Left lobe of liver (tissue), 2 donors: ENCODE measurements at regions not wholly inside any gene's neighbourhood (a gene's known extent, or its start where the extent isn't known, plus 50 kb on each side); places are given as distances from the start of the nearest gene placed in this dataset.

ENCODE experiments used
- ATAC-seq: fragments of 200-7000 bp; cut with Tn5 transposase; one replicate; pipeline ENCODE4 v1.9.1; 2020; ENCODE audit warnings: mild to moderate bottlenecking, moderate library complexity
- DNase-seq: peaks from one replicate; pipeline ENCODE4 v3.0.0-alpha.2; 2020; ENCODE audit warnings: low spot score
- donor health status: DM: no; HTN: no; CAD: no; lungs with moderate emphysema.
- donor health status: DM: no; HTN: yes; CAD: no.

DNA sequence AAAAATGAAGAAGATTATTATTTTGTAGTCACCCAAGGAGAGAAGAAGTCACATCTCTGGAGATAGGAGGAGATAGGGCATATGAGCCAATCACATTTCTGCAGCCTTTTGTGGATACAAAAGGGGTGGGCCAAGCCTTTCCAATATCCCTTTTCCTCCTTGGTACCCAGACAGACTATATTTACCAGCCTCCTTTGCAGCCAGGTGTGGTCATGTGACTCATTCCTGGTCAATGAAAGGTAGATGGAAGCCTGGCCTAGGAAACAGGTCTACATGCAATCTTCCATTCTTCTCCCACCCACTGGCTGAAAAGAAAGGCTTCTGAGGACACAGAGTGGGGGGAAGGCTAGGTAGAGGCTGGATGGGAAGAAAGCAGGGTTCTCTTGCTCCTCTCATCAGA is 58.1 kb upstream of the ERG start:
- DNase-seq (no peak), ATAC-seq (no peak)

DNA sequence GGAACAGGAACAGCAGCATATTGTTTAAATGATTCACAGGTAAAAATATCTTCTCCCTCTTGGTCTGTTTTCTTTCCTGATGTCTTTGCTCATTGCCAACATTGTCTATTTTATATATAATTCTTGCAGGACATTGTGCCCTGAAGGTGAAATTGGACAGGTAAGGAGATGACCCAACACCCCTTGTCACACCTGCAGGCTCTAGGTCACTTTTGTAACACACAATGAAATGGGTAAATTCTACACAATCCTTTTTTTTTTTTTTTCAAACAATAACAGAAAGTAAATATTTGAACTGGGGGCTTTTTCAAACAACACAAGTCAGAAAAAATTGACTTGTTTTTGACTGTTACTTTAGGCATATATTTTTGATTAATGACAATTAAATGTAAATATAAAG is 62.9 kb upstream of the ERG start:
- ATAC-seq = no peak

DNA sequence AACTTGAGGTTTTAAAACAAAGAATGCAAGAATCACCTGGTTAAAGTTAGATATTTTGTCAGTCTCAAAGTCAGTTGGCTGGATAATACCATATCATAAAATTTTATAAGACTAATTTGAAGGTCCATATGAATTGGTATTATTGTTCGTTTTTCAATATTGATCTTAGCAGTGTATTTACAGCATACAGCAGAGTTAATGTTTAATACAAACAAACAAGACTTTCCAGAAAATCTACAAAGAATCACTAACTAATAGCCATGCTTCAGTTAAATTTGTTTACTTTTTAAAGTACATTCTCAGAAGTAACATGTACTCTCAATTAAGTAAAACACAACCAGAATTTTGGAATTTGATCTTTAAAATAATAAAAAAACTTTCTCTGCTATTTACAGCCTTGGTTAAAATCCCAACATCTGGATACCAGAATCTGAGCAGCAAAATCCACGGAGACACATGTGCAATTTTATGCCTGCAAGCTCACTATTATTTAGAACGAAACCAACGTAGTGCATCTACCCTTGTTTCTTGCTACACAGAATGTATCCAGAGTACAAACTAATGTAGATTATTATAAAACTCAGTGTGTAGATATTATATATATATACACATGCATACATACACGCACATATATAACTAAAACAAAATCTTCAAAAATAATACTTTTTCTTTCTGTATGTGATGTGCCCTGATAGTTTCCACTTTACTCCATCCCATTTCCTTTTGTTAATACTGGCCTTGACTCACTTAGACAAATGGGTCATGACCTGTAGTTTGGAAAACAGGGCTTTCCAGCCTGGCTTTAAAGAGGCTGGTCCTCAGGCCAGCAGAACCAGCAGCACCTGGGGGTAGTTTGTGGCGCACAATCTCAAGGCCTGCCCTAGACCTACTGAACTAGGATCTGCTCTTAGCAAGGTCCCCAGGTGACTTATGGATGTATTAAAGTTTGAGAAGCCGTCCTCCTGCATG is 63.6 kb upstream of the ERG start:
- DNase-seq (no peak), ATAC-seq (no peak)

More for the DNA sequence above, 62.9 kb upstream of the ERG start:
- DNase-seq = no peak

DNA sequence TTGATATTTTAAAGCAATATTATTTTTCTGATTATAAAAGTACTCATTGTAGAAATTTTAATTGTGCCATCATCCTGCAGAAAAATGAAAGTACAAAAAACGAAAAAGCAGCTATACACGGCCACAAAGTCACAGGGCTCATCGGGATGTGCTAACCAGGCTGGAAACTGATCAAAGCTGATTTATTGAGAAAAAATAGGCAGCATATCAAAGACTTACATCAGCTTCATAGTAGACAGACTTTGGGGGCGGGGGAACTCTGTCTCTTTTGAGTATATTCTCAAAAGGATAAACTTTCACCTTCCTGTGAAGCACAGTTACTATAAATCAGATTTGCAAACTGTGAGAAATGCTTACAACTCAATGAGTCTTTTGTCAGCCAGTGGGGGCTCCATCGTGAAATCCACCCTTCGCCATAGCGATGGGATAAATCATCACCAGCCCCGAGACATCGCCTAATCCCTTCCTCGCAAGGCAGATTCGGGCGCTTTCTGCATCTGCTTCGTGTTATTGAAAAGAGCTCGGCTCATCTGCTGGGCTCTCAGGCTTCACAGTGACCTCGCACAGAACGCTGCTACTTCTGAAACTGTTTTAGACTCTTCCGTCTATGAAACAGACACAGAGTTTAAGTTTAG is 69.2 kb upstream of the ERG start:
- no peak for DNase-seq
- no peak for ATAC-seq

DNA sequence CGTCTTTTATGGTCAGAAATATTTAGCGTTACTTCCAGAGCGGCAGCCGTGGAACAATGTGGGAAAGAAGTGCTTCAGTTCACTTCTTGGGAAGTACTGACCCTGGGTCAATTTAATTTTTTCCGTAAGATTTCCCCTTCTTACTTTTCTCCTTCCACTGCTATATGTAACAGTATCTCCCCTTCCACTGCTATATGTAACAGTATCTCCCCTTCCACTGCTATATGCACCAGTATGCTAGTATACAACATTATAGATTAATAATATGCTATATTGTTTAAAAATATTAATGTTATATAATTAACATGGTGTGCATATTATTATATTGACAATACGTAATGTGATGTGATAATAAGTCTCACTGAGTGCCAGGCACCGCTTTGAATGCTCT is 69.7 kb upstream of the ERG start:
- DNase-seq = no peak
- no peak for ATAC-seq

DNA sequence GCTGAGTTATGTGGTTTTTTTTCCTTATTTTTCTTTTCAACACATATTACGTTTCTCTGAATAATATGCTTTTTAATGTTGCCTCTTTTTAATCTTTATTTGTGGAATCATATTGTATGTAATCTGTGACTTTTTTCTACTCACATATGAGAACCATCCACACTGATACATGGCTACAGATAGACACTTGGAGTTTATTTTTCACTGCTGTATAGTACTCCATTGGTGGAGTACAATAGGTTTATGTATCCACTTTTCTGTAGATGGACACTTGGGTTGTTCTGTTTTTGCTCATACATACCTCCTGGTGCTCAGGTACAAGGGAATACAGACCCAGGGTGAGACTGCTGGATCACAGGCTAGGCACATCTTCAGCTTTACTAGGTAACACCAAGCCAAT is 71.5 kb upstream of the ERG start:
- no peak for DNase-seq

DNA sequence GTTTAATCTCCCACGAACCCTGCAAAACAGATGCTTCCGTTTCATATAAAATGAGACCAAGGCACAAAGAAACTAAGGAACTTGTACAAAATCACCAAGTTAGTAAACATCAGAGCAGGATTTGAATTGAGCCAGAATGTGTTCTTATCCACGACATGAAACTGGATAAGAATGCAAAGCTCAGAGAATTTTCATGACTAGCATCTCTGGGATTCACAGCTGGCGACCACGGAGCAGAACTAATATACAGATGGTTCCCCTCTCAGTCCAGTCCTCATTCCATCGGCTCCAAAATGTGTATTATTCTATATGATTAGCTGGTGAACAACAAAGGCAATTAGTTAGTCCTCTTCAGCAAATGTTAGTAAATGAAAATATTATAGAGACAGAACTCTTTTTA is 72.3 kb upstream of the ERG start:
- ATAC-seq (no peak), DNase-seq (no peak)

More for the DNA sequence above, 71.5 kb upstream of the ERG start:
- ATAC-seq = no peak

DNA sequence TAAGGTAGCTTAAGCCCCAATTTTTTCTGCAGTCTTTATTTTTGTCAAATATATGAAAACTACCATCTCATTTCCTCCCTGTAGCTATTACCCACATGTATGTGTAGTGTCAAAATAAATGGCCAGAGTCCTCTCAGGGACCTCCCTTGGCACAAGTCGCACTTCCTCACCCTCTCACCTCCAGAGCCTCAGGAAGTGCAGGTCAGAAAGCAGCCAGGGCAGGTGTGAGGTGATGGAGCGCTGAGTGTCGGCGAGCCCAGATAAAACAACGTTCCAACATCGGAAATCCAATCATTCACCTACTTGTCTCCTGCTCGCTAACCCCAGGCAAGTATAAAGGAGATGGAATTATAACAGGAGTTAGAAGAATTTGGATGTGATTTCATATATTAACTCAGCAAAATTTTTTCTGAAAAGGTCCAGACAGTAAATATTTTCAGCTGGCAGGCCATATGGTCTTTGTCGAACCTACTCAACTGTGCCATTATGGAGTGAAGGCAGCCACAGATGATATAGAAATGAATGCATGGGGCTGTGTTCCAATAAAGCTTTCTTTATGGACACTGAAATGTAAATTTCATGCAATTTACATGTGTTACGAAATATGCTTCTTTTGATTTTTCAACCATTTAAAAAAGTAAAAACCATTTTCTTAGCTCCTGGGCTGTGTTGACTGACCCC is 76.8 kb upstream of the ERG start:
- ATAC-seq = no peak
- no peak for DNase-seq

DNA sequence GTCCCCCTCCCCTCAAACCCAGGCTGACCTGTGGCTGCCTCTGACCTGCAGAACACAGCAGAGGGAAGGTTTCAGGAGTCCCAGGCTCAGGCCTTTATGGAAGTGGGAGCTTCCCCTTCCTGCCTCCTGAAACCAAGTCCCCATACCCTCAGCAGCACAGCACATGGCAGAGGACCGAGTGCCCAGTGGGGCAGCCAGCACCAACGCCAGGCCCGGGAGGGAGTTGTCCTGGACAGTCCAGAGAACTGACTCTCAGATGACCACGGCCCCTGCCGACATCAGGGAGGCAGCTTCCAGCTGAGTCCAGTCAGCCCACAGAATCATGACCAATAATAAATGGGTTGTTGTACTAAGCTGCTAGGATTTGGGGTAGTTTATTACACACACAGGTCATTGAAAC is 79.6 kb upstream of the ERG start:
- ATAC-seq = no peak
- DNase-seq = no peak

DNA sequence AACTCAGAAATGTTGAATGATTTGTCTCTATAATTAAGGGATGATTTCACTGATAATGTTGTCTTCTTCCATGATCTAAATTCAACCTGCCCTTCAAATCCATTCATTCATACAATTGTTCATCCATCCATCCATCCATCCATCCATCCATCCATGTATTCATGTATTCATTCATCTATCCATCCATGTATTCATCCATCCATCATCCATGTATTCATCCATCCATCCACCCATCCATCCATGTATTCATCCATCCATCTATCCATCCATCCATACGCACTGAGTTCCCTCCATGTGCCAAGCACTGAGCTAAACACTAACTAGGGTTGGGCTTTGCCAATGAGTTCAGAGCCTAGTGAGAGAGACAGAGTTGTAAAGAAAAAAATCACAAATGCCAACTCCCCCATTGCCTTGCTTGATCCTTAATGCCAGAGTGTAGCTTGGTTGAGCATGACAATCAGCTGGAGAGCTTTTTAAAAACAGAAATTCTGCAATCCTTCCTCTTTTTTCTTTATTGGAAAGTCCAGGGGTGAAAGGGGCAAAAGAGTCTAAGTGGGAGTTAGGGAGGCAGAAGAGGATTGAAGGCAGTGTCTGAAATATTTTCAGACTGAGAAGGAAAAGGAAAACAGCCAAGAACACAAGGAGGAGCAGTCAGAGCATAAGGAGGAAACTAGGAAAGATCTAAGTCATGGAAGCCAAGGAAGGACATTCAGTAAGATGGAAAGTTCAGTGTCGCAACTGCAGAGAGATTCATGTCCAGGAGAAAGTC is 92.4 kb upstream of the ERG start:
- ATAC-seq (no peak), DNase-seq (no peak)

DNA sequence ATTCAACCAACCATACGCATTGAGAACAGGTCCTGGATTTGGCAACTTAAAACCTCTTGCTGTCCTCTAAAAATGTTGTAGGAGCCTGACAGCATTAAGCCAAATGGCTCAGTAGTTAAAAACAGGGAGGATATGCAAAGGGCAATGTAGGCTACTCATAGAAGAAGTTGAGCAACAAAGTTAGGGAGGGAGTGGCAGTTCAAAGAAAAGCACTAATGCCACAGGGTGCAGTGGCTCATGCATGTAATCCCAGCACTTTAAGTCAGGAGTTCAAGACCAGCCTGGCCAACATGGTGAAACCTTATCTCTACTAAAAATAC is 92.9 kb upstream of the ERG start:
- DNase-seq (no peak), ATAC-seq (no peak)

DNA sequence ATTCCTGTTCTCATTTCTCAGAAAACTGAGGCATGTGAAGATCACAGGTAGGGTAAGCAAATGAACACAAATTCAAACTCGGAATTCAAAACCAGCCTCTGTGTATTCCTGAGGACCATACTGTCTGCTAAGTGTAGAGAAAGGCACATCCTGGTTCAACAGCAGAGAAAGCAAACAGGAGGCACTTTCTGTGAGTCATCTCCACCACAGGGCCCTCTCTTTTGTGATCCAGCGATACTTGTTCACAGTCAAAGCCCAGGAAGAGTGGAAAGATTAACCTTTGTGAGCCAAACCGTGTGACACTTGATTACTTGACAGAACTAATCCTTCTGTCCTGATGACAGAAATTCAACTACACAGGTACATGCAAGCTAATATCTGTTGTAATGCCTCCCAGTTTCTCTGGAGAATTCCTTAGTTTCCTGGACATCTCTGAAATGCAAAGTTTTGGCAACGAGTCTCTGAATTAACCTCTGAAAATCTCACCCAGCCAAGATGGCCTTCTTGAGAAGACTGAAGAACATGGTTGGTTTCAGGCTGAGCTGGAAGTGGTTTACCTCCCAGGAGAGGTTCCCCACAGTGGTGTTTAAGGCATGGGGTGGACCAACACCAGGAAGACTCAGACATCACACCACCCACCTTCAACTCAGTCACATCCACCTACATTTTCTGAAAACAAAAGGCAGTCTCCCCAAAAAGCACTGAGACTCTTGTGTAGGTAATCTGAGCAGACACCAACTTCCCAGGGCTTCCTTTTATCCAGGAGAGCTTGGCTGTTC is 98.2 kb upstream of the ERG start:
- DNase-seq = no peak
- ATAC-seq = no peak

DNA sequence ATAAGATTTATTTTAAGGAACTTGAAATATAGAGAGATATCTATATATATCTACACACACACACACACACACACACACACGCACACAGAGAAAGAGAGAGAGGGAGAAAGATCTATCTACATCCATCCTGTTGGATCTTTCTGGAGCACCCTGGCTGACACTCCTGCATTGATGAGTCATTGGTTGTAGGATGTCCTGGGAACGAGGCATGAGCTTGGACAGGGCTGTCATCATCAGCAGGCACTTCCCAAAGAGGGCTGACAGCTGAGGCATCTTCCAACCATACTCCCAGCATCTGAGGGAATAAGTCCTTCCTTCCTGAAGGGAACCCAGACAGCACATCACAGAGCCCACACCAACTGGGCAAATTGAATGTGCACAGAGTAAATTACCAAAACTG is 99.1 kb upstream of the ERG start:
- ATAC-seq (no peak), DNase-seq (no peak)

DNA sequence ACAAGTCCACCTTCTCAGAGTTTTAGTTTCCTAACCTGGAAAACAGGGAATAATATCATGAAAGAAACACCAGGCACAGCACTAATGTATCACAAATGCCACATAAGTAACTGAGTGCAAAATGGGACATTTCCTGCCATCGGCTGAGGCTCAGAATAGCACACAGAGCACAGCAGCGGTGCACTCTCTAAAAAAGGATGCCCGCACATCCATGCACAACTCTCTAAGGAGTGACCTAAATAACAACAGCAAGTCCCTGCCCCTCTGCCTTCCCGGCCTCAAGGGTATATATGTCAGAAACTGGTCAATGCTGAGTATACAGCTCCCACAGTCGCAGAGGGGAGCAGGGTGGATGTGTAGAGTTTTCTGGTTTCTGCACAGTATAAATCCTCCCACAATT is 100.1 kb upstream of the ERG start:
- DNase-seq (no peak), ATAC-seq (no peak)

DNA sequence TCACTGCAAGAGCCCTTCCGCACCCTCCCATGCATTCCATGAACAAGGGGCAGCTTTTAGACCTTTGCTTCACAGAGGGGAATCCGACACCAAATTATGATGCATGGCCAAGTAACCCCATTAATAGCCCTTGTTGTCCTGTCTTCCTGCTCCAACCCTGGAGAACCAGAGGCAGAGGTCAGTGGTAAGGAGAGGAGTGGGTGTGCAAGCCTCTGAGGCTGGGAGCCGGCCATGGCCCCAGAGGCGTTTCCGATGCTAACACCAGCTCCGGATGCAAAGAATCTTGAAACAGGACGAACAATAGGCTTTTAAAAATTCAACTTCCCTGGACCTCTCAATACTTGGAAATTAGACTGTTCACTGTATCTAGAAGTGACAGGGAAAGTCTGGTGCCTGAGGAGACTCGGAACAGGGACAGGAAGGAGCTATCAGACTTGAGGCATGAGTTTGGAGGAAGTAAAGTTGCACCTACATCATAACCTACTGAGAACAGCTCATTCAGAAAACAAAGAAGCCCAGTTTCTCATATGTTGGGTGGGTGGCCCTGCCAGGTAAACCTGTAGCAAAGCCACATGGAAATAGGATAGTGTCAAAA is 101.2 kb upstream of the ERG start:
- DNase-seq = no peak
- no peak for ATAC-seq

DNA sequence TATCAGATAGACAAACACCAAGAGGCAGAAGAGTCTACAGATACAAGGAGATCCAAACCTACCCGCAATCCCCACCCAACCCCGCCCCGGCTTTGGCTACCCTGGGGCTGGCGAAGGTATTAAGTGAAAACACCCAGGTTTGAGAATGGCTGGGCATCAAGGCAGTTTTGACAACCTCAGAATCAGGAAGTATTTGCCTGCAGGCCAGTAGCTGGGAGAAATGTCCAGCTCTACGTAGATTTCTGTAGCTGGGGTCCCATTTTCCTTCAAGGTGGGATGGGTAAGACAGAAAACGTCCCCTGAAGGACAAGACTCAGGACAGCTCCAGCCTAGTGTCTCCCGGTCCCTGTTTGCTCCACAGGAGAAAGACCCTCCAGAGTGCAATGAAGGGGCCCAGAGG is 101.8 kb upstream of the ERG start:
- ATAC-seq (no peak), DNase-seq (no peak)

DNA sequence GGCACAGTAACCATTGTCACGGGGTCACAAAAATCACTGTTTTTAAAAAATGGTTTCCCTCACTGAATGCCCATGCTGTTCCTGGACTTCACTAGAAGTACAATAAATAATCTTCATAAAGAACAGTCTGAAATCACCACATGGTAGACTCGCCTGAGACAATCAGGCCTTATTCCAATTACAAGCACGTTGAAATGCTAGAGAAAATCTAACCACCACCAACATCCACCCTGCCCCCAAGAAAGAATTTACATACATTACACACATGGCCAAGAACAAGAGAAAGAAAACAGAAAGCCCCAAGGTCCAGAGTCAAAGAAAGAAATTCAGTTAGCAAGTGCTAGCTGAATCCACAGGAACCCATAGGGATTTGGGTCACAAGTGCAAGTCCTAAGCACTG is 107.0 kb upstream of the ERG start:
- DNase-seq (no peak), ATAC-seq (no peak)

DNA sequence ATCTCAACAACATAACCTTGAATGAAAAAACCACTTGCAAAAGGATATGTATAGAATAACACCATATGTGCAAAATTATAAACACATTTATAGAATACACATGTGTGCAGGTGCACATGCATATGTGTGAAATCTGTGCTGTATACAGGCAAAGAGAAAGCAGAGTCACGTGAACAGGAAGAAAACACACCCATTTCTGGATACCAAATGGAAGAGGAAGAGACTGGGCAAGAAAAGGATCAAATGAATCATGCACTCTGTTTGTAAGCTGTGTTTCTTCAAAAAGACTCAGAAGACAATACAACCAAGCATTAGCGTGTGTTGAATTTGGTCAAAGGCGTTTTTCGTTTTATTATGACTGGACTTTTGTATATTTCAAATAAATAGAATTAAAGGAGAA is 111.3 kb upstream of the ERG start:
- DNase-seq (no peak), ATAC-seq (no peak)

DNA sequence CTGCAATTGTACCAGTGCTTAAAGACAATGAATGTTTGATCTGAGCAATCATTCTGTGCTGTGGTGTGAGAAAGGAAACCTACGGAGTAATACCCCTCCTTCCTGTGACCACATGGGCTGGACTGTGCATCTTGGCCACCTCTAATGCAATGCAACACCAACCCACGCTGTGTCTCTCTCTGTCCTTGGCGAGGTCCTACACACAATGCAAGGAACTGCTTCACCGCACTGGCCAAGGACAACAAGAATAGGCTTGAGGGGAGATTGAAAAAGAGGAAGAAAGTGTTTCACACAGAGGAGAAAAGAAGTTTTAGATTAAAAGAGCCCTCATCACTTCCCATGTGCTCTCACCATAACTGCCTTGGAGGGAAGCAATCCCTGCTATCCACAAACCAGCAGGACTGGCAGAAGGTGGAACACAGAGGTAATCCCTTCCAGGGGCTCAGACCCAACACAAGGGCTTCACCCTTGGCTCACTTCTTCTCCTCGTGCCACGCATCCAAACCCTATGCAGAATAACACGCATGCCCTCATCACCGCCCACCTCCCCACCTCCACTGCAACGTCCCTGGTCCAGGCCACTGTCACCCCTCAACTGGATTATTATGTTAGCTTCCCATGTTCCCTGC is 112.5 kb upstream of the ERG start:
- no peak for ATAC-seq
- DNase-seq = no peak

DNA sequence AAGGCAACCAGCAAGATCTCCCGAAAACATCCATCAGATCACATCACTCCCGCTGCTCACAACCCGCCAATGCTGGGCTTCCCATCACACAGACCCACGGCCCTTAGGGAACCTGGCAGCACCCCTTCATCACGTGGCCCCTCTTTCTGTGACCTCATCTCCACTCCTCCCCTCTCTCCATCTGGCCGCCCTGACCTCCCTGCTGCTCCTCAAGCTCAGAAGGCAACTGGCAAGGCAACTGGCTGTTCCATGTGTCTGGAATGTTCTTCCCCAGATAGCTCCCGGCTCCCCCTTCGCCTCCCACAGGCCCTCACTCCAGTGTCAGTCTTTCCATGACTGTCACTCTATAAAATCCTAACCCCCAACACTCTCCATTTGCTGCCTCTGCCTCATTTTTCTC is 113.0 kb upstream of the ERG start:
- no peak for DNase-seq
- ATAC-seq = no peak
